GM19468 (cell line): ENCODE measurements at regions not wholly inside any gene's neighbourhood (a gene's known extent, or its start where the extent isn't known, plus 50 kb on each side); places are given as distances from the start of the nearest gene placed in this dataset.
"Not testable (repeated sequence)": the region's sequence is repeated elsewhere in the genome, so short reads cannot be mapped to it uniquely, and the experiment has no call there.

Experiments used
- ATAC-seq: cut with Tn5 transposase; IDR thresholded peaks from one replicate; pipeline ENCODE4 v1.9.1; 2021; ENCODE audit warnings: mild to moderate bottlenecking, moderate library complexity, moderate number of reproducible peaks; ENCODE audit not compliant: unreplicated experiment; ENCODE audit errors: extremely low read depth

- no peak for ATAC-seq
Measured at GRCh38 chr6:15129887-15130286, 116.0 kb upstream of the JARID2 start.

- no peak for ATAC-seq
Measured at GRCh38 chr6:15131234-15131633, 114.6 kb upstream of the JARID2 start.

DNA sequence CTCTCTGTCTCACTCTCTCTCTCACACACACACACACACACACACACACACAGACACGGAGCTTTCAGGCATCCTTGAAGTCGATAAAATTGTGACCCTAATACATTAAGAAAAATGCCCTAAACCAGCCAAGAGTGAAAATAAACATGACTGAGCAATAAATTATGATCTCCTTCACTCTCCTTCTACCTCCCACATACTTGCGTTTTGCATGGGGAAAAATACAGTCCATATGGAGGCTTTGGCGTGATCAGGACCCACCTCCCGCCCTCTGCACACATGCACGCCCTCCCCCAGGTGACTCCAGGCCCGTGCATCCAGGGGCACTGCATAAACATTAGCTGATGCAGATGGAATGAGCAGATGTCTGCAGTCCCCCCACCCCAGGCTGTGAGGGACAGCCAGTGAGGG lies 114.2 kb upstream of the JARID2 start:
- ATAC-seq = no peak

DNA sequence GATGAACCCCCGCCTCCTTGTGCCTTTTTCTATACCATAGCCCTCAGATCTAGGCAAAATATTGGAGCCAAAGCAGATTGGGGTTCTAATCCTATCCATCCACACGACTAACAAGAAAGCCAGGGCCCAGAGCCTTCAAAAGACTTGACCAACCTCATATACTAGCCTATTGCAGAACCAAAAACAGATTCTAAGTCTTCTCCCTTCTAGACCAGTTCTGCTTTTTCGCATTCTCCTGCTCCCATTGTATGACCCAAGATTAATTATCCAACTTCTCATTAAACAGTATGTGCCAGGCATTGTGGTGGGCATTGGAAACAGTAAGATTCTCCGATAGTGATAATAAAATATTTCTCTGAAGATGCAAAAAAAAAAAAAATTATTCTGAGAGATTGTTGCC lies 113.7 kb upstream of the JARID2 start:
- no peak for ATAC-seq

- no peak for ATAC-seq
Measured at GRCh38 chr6:15132854-15133670, 112.8 kb upstream of the JARID2 start.

DNA sequence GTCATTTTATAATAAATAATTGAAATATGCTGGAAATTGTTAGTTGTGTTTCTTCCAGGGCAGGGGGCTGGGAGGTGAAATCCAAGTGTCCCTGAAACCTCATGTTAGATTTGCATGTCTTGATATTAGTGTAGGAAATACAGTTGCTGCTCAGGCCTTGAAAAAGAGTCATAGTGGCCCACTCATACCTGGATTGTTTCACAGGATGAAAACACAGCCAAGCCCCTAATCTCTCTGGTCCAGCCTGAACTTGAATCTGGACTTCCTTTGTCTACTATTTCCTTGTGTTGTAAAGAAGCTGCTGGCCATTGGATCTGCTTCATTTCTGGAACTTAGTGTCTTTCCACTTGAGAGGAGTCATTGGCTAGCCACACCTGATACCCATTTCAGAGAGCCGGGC lies 108.8 kb upstream of the JARID2 start:
- no peak for ATAC-seq

- ATAC-seq = no peak
Measured at GRCh38 chr6:15143086-15143485, 102.8 kb upstream of the JARID2 start.

DNA sequence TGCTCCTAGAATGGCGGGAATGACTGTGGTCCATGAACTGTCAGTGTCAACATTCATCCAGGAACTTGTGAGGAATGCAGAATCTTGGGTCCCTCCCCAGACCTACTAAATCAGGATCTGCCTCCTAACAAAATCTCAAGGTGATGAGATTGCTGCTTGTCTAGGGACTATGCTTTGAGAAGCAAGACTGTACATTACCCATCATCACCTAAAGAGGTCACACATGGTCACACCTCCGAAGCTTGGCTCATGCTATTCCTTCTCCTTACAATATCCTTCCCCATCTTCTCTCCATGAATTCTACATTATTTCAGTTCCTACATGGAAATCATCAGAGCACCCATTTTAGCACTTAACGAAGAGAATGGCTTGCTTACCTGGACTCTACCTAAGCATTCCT lies 102.3 kb upstream of the JARID2 start:
- no peak for ATAC-seq

GRCh38 chr6:15145821-15146220 lies 100.0 kb upstream of the JARID2 start:
- ATAC-seq = no peak

DNA sequence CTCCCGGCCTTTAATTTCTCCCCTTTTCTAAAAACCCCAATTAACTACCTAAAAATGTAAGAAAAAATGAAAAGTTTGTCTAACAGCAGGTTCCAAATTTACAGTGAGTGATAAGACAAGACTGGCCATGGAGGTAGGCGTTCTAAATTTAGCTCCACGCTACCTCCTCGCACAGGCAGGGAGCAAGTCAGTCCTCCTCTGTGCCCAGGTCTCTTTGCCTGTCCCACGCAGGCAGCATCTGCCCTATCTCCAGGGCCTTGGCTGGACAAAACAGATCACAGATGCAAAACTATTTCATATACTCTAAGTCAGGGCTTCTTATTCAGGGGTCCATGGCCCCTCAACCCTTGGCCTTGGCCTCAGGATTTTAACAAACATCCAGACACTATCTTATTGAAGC lies 98.0 kb upstream of the JARID2 start:
- ATAC-seq = no peak

DNA sequence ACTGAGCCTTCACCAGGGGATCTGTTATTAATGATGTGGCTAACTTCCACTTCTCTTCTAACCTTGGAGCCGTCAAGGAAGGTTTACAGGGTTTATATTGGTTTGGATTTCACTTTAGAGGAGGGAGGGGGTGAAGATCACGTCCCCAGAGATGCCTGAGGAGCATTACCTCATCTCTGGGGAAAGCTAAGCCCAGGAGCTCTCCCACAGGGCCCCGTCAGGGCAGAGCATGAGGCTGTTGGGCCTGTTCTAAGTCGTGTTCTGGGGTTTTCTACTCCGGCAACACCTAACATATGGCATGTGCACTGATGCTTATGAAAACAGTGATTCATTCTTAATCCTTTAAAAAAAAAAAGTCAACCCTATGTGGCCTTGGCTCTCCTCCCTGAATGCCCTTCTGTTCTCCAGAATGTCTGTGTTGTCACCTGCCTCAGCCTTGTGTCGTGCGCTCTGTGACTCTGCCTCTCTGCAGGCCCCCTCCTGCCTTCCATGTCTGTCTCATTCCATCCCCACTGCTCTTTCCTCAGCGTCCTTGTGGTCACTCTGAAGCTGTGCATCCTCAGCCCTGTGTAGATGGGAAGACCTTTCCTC lies 97.4 kb upstream of the JARID2 start:
- no peak for ATAC-seq

DNA sequence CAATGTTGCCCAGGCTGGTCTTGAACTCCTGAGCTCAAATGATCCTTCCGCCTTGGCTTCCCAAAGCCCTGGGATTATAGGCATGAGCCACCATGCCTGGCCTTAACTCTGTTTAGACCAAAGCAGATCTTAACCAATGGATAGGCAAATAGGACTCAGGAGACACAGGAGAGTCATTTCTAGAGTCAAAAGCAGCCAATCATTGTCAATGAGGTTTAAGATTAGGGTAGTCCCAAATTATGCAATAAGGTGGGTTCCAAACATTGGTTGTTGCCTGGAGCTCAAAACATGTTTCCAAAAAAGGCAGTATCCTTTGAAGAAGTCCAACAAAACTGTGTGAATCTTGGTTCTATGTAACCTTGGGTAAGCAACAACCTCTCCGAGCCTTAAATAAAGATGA lies 95.7 kb upstream of the JARID2 start:
- ATAC-seq = no peak

- ATAC-seq = no peak
Measured at GRCh38 chr6:15152700-15153099, 93.2 kb upstream of the JARID2 start.

GRCh38 chr6:15153191-15153590 lies 92.7 kb upstream of the JARID2 start:
- no peak for ATAC-seq

DNA sequence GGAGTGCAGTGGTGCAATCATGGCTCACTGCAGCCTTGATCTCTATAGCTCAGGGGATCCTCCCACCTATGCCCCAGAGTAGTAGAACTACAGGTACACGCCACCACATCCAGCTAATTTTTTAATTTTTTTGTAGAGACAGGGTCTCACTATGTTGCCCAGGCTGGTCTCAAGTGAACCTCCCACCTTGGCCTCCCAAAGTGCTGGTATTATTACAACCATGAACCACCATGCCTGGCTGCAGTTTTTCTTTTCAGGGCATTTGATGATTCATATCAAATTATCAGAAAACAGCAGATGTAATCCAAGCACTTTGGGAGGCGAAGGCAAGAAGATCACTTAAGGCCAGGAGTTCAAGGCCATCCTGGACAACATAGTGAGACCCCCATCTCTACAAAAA lies 88.4 kb upstream of the JARID2 start:
- no peak for ATAC-seq

- no peak for ATAC-seq
Measured at GRCh38 chr6:15158821-15159619, 86.8 kb upstream of the JARID2 start.

- ATAC-seq = no peak
Measured at GRCh38 chr6:15160812-15161211, 85.1 kb upstream of the JARID2 start.

DNA sequence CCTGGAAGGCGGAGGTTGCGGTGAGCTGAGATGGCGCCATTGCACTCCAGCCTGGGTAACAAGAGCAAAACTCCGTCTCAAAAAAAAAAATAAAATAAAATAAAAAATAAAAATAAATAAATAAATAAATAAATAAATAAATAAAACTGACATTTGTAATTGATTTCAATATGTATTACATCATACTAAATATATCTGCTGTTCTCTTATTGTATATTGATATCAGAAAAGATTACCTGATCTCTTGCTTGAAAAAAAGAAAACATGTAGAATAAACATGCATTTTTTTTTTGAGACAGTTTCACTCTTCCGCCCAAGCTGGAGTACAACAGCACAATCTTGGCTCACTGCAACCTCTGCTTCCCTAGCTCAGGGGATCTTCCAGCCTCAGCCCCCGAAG lies 81.0 kb upstream of the JARID2 start:
- ATAC-seq = not testable (repeated sequence)

DNA sequence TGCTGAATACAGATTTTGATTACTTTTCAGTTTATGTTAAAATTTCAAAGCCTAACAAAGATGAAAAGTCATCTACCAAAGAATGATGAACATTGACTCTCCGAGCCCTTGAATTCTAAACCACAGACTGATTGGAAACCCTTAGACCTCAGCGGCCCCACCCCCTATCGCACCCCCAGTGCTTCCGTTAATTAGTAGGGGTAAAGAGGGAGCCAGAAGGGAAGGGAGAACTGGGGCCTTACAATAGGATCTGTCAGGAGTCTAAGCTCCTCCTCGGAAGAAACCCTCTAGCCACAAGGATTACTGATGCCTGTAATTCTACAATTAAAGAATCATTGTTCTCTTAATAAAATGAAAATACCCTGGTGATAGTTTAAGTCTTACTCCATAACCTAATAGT lies 79.7 kb upstream of the JARID2 start:
- no peak for ATAC-seq

DNA sequence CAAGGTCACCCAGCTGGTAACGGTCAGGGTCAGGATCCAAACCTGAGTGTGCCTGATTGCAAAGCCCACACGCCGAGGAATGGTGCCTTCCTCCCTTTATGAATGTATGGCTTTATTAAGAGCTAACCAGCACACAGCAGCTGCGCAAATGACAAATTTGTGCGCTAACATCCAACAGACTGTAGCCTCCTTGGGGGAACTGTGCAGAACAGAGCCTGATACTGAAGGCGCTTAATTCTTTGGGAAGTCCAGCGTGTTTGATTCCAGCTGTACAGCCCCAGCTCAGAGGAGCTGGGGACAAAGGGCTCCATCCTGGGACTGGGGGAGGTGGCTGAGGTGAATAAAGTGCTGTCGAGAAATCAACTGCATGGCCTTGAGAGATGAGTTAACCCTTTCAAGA lies 75.7 kb upstream of the JARID2 start:
- ATAC-seq = no peak

GRCh38 chr6:15171026-15171425 lies 74.8 kb upstream of the JARID2 start:
- no peak for ATAC-seq
